ENCODE measurements at regions not wholly inside any gene's neighbourhood (a gene's known extent, or its start where the extent isn't known, plus 50 kb on each side); places are given as distances from the start of the nearest gene placed in this dataset.
A peak's percentile ranks its signal among the peaks of the same experiment; 100 is the strongest.
"Not testable (repeated sequence)": the region's sequence is repeated elsewhere in the genome, so short reads cannot be mapped to it uniquely, and the experiment has no call there.

DNA sequence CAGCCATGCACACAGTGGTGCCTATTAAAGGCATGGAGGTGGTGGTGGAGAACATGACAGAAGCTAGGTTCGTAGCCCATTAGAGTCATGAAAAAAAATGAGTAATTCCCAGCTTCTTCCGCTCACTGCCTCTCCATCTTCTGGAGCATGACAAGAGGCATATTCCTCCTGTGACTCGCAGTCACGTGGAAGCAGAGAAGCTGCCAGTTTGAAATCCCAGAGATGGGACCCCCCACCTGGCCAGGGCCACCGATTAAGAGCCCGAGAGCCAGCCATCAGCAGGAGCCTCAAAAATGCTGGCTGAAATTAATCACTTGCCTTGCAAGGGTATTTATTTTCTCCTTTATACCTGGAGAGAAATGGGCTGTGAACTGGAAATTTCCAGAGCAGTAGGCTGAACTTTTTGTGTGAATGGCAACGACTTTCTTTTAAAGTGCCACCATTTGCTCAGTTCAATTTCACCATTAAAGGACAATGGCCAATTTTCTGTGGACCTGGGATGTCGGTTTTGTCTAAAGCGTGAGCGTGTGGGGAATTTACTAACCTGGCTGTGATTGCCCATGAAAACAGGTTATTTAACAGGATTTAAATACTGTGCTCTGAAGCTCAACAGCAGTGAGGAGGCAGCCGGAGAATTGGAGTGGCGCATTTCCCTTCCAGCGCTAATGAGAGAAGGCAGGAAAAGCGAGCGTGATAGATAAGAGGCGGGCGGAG is 189.7 kb upstream of the SDK2 start:
- H3K4me1 ChIP-seq, result peaks cover 6% of the 10 kb centered on the region; the same call in 1 of the 2 replicates
- no peaks in the 10 kb centered on the region; the same call in none of the 2 replicates for H3K27me3 ChIP-seq
- H3K4me3 ChIP-seq, result no peak overlapping the region
- H3K27ac ChIP-seq, result no peak overlapping the region
- no peak for DNase-seq
- H3K36me3 ChIP-seq, result no peaks in the 10 kb centered on the region
- no peaks in the 10 kb centered on the region for H3K9me3 ChIP-seq (replicated peaks)

DNA sequence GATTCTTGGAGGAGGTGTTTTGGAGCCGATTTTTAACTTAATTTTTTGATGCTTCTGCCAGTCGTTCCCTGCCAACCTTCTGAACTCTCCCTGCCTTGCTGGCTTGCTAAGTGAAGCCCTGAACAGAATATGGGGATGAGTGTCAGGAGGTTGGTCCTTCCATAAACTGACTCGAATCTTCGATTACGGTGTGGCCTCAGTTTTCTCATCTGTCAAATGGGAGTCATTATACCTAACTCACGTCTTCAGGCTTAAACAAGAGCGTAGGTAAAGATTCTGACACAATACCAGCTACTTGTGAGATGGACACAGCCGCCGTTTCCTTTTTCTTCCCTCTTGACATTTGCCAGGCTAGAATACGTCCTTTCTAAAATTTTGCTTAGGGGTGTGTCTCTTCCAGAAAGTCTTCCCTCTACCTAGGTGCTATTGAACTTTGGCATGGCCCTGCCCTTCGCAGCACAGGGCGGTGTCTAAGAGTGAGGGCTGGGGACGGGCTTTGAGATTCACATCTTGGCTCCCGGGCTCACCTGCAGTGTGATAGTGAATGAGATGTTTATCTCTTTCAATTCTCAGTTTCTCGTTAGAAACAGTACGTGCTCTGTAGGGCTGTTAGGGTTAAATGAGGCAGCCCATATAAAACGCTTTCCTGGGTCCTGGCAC is 190.6 kb upstream of the SDK2 start:
- Histone ChIP-seq H3K36me3 (no peaks in the 10 kb centered on the region), H3K27me3 (no peaks in the 10 kb centered on the region; the same call in none of the 2 replicates), H3K4me1 (peaks cover 7% of the 10 kb centered on the region; the same call in 1 of the 2 replicates), H3K9me3 (replicated peaks) (no peaks in the 10 kb centered on the region), H3K27ac (no peak overlapping the region), H3K4me3 (no peak overlapping the region)
- DNase-seq, result no peak

DNA sequence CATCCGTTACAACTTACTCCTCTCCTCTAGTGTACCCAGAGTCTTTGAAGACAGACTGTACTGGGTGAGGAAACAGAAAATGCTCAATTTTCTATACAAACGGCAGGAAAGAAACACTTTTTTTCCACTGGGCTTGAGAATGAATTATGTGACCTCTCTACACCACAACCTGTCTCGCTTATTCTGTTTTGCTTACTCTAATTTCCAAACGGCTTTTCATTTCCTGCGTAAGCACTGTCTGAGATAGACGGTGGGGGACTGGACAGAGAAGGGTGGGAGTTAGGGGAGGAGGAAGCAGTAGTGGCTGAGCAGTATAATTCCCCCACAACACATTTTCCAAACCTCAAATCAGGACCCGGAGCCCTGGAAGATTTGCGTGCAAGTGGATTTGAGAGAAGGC is 191.4 kb upstream of the SDK2 start:
- no peak for DNase-seq
- Histone ChIP-seq H3K27ac (no peak overlapping the region), H3K4me3 (no peak overlapping the region), H3K36me3 (no peaks in the 10 kb centered on the region), H3K9me3 (replicated peaks) (no peaks in the 10 kb centered on the region), H3K4me1 (peaks cover 7% of the 10 kb centered on the region; the same call in 1 of the 2 replicates), H3K27me3 (no peaks in the 10 kb centered on the region; the same call in 1 of the 2 replicates)

DNA sequence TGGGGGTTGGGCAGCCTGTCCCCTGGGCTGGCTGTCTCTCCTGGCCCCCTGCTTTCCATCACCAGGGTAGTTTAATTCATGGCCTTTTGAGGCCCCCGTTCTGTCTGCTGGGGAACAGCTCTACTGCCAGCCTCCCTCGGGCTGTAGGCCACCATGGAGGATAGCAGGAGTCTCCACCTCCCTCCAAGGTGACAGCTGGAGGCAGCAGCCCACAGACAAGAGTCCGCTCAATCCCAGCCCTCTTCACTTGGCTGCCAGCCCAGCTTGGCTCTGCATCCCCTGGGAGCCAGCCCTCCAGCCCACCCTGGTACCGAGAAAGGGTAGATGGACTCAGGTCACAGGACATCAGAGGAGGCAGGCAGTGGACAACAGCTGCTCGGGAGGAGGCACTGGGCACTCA is 194.6 kb upstream of the SDK2 start:
- Histone ChIP-seq H3K36me3 (no peaks in the 10 kb centered on the region), H3K27me3 (no peaks in the 10 kb centered on the region; the same call in 1 of the 2 replicates), H3K4me1 (peaks cover 7% of the 10 kb centered on the region; the same call in 1 of the 2 replicates), H3K4me3 (no peak overlapping the region), H3K9me3 (replicated peaks) (no peaks in the 10 kb centered on the region), H3K27ac (no peak overlapping the region)
- peak; percentile 57 to 73 for DNase-seq

DNA sequence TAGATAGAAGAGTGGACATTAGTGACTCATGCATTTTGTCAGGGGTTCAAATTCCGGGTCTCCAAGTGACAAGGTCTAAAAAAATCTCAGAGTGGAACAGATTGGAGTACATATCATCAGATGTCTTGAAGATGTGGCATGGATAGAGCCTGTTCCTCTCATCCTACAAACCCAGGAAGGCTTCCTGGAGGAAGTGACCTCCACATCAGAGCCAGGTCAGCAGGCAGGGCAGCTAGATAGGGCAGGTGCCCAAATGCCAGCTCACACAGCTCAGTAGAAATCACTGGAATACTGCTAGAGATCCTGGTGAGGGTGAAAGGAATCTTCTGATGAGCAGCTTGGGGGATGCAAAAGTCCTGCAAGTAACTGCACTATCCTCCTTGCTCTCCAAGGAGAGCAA is 196.6 kb upstream of the SDK2 start:
- no peak overlapping the region for H3K27ac ChIP-seq
- no peaks in the 10 kb centered on the region for H3K36me3 ChIP-seq
- no peak overlapping the region for H3K4me3 ChIP-seq

DNA sequence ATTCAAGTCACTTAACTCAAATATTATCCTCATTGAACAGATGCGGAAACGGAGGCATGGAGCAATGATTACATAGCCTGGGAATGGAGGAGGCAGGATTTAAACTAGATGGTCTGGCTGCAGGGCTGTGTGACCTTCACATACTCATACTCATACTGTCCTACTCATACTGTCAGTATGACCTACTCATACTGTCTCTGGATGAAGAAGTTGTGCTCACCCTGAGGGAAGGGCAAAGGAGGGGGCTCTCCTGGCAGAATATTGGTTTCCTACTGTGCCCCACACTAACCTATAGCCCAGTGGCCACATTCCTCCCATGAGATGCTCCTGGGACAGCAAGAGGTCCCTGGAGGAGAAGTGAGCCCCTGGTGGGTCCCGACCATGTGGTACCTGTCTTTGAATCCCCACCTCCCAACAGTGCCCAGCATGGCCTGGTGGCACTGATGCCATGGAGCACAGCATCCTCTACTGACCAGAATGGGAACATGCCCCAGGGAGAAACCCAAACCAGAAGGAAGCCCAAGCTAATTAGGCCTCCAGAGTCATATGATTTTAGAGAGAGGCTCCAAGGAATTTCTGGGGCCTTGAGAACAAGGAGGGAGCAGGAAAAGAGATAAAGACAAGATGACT is 197.3 kb upstream of the SDK2 start:
- H3K4me1 ChIP-seq, result peaks cover 7% of the 10 kb centered on the region; the same call in 1 of the 2 replicates
- H3K9me3 ChIP-seq (replicated peaks), result no peaks in the 10 kb centered on the region
- no peak overlapping the region for H3K4me3 ChIP-seq
- no peaks in the 10 kb centered on the region for H3K36me3 ChIP-seq
- no peak overlapping the region for H3K27ac ChIP-seq
- peak; percentile 19 to 42 for DNase-seq
- peaks cover 12% of the 10 kb centered on the region; the same call in 1 of the 2 replicates for H3K27me3 ChIP-seq

More for the DNA sequence above, 196.6 kb upstream of the SDK2 start:
- H3K9me3 ChIP-seq (replicated peaks), result no peaks in the 10 kb centered on the region
- DNase-seq, result no peak
- H3K27me3 ChIP-seq, result peaks cover 12% of the 10 kb centered on the region; the same call in 1 of the 2 replicates
- peaks cover 7% of the 10 kb centered on the region; the same call in 1 of the 2 replicates for H3K4me1 ChIP-seq

DNA sequence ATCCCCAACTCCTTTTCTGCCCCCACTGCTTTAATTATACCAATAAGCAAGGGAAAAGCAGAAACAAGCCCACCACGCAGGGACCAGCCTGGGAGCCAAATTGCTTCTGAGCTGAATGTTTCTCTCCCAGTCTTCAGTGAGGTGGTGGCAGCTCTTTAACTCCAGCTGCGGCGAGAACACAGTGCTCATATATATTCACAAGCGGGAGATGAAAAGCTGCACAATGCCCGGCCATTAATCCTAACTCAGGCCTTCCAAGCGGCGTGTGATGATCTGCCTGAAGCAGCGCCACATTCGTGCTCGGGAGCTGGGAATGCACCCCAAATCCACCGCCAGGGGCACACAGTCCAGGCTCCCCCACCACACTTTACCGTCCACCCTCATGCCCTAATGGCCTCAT is 203.7 kb upstream of the SDK2 start:
- DNase-seq, result no peak
- H3K27ac ChIP-seq, result no peak overlapping the region
- H3K36me3 ChIP-seq, result no peaks in the 10 kb centered on the region
- H3K4me3 ChIP-seq, result no peak overlapping the region
- peaks cover 12% of the 10 kb centered on the region; the same call in 1 of the 2 replicates for H3K27me3 ChIP-seq
- no peaks in the 10 kb centered on the region for H3K9me3 ChIP-seq (replicated peaks)
- H3K4me1 ChIP-seq, result no peaks in the 10 kb centered on the region

DNA sequence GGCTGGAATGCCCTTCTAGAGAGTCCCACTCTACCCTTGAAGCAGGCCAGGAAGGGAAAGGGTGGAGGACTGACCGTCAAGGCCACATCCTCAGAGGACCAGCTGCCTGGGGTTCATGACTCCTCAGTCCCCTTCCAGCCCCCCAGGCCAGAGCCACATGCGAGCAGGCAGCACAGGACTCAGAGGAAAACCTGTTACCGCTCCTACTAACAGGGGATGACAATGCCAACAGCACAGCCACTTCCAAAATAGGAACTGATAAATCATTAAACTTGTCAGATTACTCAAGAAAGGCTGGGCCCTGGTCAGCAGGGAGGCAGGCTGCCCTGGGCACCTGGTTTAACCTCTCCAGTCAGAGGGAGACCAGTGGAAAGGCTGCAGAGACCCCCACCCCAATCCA is 206.2 kb upstream of the SDK2 start:
- no peaks in the 10 kb centered on the region for H3K4me1 ChIP-seq
- H3K36me3 ChIP-seq, result no peaks in the 10 kb centered on the region
- no peaks in the 10 kb centered on the region; the same call in 1 of the 2 replicates for H3K9me3 ChIP-seq (replicated peaks)
- no peak overlapping the region for H3K27ac ChIP-seq
- no peak overlapping the region for H3K4me3 ChIP-seq
- DNase-seq, result no peak
- H3K27me3 ChIP-seq, result peaks cover under 1% of the 10 kb centered on the region; the same call in 1 of the 2 replicates

DNA sequence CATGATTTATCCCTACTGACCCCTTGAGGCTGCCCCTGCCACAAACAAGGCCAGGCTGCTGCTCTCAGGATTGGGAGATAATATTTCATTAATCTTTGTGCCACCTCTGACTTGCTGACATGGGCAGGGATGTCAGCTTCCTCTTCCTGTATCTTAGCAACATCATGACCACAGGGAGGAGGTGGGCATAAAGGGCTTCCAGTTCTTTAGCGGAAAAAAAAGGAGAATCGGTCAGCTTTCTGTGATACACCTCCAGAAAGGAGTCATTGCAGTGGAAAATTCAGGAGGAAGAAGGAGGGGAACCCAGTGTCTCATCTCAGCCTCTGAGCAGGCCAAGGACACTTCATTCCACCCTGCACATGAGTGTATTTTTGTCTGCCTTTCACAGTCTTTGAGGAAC is 206.8 kb upstream of the SDK2 start:
- H3K36me3 ChIP-seq, result no peaks in the 10 kb centered on the region
- no peak overlapping the region for H3K27ac ChIP-seq
- no peaks in the 10 kb centered on the region for H3K4me1 ChIP-seq
- DNase-seq, result no peak
- no peak overlapping the region for H3K4me3 ChIP-seq
- no peaks in the 10 kb centered on the region; the same call in 1 of the 2 replicates for H3K27me3 ChIP-seq
- no peaks in the 10 kb centered on the region; the same call in 1 of the 2 replicates for H3K9me3 ChIP-seq (replicated peaks)

DNA sequence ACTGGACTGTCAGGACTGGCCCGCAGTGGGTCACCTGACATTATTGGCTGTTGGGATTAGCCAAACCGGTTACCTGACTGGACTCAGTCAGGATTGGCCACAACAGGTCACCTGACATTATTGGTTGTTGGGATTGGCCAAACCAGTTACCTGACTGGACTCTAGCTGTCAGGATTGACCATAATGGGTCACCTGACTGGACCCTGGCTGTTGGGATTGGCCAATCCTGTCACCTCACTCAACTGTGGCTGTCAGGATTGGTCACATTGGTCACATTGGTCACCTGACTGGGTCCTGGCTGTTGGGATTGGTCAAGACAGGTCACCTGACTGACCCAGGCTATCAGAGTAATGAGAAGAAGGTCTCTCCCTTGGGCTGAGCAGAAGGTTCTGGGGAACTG is 207.7 kb upstream of the SDK2 start:
- H3K27ac ChIP-seq, result no peak overlapping the region
- no peak overlapping the region for H3K4me3 ChIP-seq

DNA sequence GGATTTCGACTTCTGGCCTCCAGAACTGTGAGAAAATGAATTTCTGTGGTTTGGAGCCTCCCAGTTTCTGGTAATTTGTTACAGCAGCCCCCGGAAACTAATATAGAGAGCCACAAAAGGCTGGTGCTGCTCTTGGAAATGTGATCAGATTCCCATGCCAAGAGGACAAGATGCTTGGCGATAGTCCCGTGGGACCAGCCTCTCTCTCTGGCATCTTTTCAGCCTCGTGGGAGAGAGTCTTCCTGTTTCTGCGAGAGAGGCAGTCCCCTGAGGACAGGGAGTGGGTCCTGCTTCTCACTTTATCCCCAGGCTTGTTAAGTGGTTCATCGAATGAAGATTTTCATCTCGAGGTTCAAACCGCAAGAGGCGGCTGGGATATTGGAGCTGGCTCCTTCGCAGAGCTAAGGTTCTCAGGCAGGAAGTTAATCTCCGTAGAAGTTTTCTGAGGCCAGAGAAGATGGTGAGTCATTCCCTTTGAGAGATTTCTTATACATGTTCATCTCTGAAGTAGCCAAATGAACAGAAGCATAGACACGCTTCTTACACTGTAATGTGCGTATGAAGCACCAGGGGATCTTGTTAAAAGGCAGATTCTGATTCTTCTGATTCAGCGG is 211.6 kb upstream of the SDK2 start:
- H3K27ac ChIP-seq, result no peak overlapping the region
- H3K9me3 ChIP-seq (replicated peaks), result no peaks in the 10 kb centered on the region; the same call in 1 of the 2 replicates
- no peak for DNase-seq
- peaks cover 4% of the 10 kb centered on the region; the same call in 1 of the 2 replicates for H3K27me3 ChIP-seq
- no peaks in the 10 kb centered on the region for H3K4me1 ChIP-seq
- no peaks in the 10 kb centered on the region for H3K36me3 ChIP-seq
- no peak overlapping the region for H3K4me3 ChIP-seq

More for the DNA sequence above, 207.7 kb upstream of the SDK2 start:
- no peaks in the 10 kb centered on the region; the same call in 1 of the 2 replicates for H3K27me3 ChIP-seq
- H3K9me3 ChIP-seq (replicated peaks), result no peaks in the 10 kb centered on the region; the same call in 1 of the 2 replicates
- no peak for DNase-seq
- no peaks in the 10 kb centered on the region for H3K36me3 ChIP-seq
- no peaks in the 10 kb centered on the region for H3K4me1 ChIP-seq

DNA sequence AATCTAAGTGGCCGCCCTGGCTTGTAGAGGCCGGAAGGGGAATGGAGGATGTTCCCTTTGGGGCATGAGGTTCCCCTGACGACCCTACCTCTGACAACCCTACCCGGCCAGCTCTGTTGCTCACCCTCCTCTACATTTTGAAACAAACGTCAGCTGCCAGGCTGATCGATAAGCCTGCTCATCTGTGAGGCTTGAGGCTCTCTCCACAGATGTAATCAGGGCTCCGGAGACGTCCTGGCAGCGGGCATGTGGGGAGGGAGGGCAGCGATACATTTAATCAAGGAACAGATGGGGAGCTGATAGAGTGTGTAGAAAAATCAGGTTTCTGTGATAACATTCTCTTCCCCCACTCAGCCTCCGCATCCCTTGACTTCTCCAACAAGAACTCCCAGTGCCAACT is 212.3 kb upstream of the SDK2 start:
- no peak overlapping the region for H3K27ac ChIP-seq

DNA sequence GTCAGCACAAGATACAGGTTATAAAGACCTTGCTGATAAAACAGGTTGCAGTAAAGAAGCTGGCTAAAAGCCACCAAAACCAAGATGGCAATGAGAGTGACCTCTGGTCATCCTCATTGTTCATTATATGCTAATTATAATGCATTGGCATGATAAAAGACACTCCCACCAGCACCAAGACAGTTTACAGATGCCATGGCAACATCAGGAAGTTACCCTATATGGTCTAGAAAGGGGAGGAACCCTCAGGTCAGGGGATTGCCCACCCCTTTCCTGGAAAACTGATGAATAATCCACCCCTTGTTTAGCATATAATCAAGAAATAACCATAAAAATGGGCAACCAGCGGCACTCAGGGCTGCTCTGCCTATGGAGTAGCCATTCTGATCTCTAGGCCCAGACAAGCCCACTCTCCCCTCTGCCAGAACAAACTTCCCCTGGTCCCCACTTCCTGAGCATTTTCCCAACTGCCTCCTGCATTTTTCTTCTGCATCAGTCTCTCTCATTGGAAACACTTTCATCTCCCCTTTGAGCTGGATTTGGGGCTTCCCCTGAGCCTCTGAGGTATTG is 215.3 kb upstream of the SDK2 start:
- H3K4me3 ChIP-seq; H3K9me3 ChIP-seq (replicated peaks); H3K36me3 ChIP-seq; H3K4me1 ChIP-seq; H3K27ac ChIP-seq; DNase-seq: not testable (repeated sequence)
- peaks cover 15% of the 10 kb centered on the region for H3K27me3 ChIP-seq

More for the DNA sequence above, 212.3 kb upstream of the SDK2 start:
- peaks cover 4% of the 10 kb centered on the region; the same call in 1 of the 2 replicates for H3K27me3 ChIP-seq
- H3K4me1 ChIP-seq, result no peaks in the 10 kb centered on the region
- DNase-seq, result no peak
- H3K4me3 ChIP-seq, result no peak overlapping the region
- no peaks in the 10 kb centered on the region; the same call in 1 of the 2 replicates for H3K9me3 ChIP-seq (replicated peaks)
- H3K36me3 ChIP-seq, result no peaks in the 10 kb centered on the region

DNA sequence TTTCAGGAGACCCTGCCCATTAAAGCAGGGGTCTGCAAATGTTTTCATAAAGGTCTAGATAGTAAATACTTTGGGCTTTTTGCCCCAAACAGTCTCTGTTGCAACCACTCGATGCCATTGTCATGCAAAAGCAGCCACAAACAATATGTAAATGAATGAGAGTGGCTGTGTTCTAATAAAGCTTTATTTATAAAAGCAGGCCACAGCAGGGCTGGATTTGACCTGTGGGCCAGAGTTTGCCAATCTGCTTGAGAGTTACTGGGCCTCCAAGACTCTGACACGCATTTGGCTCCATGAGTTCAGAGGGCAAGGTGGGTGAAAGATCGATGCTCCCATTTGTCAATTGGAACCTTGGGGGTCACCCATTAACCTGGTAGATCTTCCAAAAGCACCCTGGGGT is 217.3 kb upstream of the SDK2 start:
- H3K4me1 ChIP-seq, result no peaks in the 10 kb centered on the region
- no peaks in the 10 kb centered on the region; the same call in 1 of the 2 replicates for H3K36me3 ChIP-seq
- peaks cover 22% of the 10 kb centered on the region for H3K27me3 ChIP-seq
- H3K27ac ChIP-seq, result no peak overlapping the region
- H3K9me3 ChIP-seq (replicated peaks), result no peaks in the 10 kb centered on the region
- no peak for DNase-seq
- H3K4me3 ChIP-seq, result no peak overlapping the region

Measured in SJCRH30 (cell line).